ENCODE measurements at regions not wholly inside any gene's neighbourhood (a gene's known extent, or its start where the extent isn't known, plus 50 kb on each side); places are given as distances from the start of the nearest gene placed in this dataset.

DNA sequence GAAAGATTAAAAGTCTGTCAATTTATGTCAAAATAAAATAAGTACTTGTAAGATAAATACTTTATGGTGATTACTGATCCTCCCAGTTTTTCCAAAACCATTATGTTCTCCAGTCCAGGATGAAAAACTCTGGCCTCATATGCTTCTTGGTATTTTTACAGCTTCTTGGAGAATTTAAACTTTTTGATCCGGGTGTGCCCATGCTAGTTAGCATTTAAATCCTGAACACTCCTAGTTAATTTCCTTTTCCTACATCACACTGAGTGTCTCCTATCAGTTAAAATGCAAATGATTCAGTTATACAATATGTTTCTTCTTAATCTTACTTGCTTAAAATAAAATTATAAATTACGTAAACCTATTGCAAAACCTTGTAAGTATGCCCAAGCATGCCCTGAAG is 499.9 kb upstream of the SLITRK6 start:
- in situ Hi-C loops (cut with MboI; ENCODE audit: low sequenced_read_pairs in 4 of 4) (no loop called here), intact Hi-C loops (cut with DNase I; ENCODE audit: low total_unique reads) (no loop called here)
- Histone ChIP-seq H3K27me3 (no peaks in the 10 kb centered on the region), H3K36me3 (no peaks in the 10 kb centered on the region), H3K27ac (no peak overlapping the region), H3K9me3 (no peaks in the 10 kb centered on the region), H3K4me3 (no peak overlapping the region), H3K4me1 (no peaks in the 10 kb centered on the region)
- DNase-seq, result no peak
- no peak for TF ChIP-seq POLR2A (IDR thresholded peaks at IDR 0.05)
- TF ChIP-seq, protein P1, sequence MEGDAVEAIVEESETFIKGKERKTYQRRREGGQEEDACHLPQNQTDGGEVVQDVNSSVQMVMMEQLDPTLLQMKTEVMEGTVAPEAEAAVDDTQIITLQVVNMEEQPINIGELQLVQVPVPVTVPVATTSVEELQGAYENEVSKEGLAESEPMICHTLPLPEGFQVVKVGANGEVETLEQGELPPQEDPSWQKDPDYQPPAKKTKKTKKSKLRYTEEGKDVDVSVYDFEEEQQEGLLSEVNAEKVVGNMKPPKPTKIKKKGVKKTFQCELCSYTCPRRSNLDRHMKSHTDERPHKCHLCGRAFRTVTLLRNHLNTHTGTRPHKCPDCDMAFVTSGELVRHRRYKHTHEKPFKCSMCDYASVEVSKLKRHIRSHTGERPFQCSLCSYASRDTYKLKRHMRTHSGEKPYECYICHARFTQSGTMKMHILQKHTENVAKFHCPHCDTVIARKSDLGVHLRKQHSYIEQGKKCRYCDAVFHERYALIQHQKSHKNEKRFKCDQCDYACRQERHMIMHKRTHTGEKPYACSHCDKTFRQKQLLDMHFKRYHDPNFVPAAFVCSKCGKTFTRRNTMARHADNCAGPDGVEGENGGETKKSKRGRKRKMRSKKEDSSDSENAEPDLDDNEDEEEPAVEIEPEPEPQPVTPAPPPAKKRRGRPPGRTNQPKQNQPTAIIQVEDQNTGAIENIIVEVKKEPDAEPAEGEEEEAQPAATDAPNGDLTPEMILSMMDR (IDR thresholded peaks at IDR 0.05 in 4 of 5, conservative IDR thresholded peaks at IDR 0.05 in 1 of 5), result no peak
- ATAC-seq, result no peak

DNA sequence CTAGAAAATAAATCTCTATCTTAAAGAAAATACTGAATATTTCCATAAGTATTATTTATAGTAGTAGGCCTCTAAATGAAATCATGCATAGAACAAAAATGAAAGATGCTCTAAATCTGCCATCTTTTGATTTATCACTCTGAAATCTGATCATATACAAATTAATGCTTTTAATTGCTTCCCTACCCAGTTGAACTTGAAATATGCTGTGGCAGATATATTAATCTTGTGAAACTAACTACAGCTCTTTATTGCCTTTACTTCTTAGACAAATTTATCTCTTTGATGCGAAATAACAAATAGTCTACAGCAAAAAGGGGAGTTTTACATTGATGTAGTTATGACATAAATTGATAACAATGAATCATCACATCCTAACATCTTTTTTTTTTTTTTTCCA is 510.7 kb upstream of the SLITRK6 start:
- no peaks in the 10 kb centered on the region for H3K36me3 ChIP-seq
- no peaks in the 10 kb centered on the region for H3K4me1 ChIP-seq
- intact Hi-C loops (cut with DNase I; ENCODE audit: low total_unique reads) (no loop called here), in situ Hi-C loops (cut with MboI; ENCODE audit: low sequenced_read_pairs in 4 of 4) (no loop called here)
- H3K27me3 ChIP-seq, result no peaks in the 10 kb centered on the region
- no peak overlapping the region for H3K27ac ChIP-seq
- no peak for TF ChIP-seq POLR2A (IDR thresholded peaks at IDR 0.05)
- TF ChIP-seq, protein P1 (IDR thresholded peaks at IDR 0.05 in 4 of 5, conservative IDR thresholded peaks at IDR 0.05 in 1 of 5), result no peak
- DNase-seq (no peak), ATAC-seq (no peak)
- no peaks in the 10 kb centered on the region for H3K9me3 ChIP-seq
- no peak overlapping the region for H3K4me3 ChIP-seq

DNA sequence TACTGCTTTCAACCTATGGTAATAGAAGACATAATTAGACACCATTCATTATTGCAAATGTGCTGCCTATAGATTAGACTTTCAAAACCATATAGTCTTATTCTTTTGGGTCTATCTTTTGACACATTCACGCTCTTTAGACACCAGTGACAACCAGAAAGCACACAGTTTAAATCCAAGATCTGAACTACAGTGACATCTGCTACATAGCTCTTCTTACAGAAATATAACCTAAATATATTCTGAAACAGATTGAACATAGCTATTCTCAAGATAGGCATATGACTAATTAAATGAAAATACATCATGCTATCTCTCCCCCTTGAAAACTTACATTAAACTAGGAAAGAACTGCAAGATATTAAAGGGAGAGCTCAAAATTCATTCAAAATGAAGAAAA is 514.2 kb upstream of the SLITRK6 start:
- no peak overlapping the region for H3K27ac ChIP-seq
- intact Hi-C loops (cut with DNase I; ENCODE audit: low total_unique reads), result no loop called here
- H3K36me3 ChIP-seq, result no peaks in the 10 kb centered on the region
- TF ChIP-seq, protein P1 (IDR thresholded peaks at IDR 0.05 in 4 of 5, conservative IDR thresholded peaks at IDR 0.05 in 1 of 5), result no peak
- no peak for TF ChIP-seq POLR2A (IDR thresholded peaks at IDR 0.05)
- H3K9me3 ChIP-seq, result no peaks in the 10 kb centered on the region
- H3K4me3 ChIP-seq, result no peak overlapping the region
- DNase-seq (no peak), ATAC-seq (no peak)
- H3K27me3 ChIP-seq, result no peaks in the 10 kb centered on the region
- in situ Hi-C loops (cut with MboI; ENCODE audit: low sequenced_read_pairs in 4 of 4), result no loop called here
- no peaks in the 10 kb centered on the region for H3K4me1 ChIP-seq

DNA sequence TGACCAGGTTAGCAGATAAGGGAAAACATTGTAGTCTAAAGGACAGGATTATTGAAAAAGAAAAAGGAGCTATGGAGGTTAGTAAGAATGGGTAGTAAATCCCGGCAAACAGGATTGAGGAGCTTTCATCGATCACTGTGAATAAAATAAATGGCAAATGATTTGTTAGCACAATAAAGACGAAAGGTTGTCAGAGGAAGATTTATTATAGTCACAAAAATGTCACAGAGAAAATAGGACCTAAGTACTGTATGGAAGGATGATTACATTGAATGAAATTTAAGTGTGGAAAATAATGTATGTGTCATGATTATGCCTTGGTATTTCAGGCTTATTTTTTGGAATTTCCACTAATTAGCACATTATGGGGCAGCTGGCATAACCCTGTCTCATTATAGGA is 519.2 kb upstream of the SLITRK6 start:
- no peak for TF ChIP-seq POLR2A (IDR thresholded peaks at IDR 0.05)
- TF ChIP-seq, protein P1 (IDR thresholded peaks at IDR 0.05 in 4 of 5, conservative IDR thresholded peaks at IDR 0.05 in 1 of 5), result no peak
- intact Hi-C loops (cut with DNase I; ENCODE audit: low total_unique reads) (no loop called here), in situ Hi-C loops (cut with MboI; ENCODE audit: low sequenced_read_pairs in 4 of 4) (no loop called here)
- Histone ChIP-seq H3K4me1 (no peaks in the 10 kb centered on the region), H3K36me3 (no peaks in the 10 kb centered on the region), H3K27me3 (no peaks in the 10 kb centered on the region), H3K27ac (no peak overlapping the region), H3K4me3 (no peak overlapping the region), H3K9me3 (no peaks in the 10 kb centered on the region)
- DNase-seq (no peak), ATAC-seq (no peak)

DNA sequence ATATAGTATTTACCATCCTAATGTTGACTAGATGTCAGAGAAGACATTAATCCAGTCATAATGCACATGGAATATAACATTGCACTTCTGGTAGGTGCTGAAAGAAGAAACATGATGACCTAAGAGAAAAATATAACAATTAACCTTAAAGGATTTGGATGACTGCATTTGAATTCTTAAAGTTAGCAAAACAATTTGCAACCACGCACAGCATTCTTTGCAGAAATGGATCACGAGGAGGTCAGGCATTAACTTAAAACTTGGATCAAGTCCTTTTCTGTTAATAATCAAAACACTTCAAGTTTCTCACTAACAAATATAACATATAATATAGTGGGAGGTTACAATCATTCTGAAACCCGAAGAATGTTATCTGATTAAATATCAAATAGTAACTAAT is 525.0 kb upstream of the SLITRK6 start:
- intact Hi-C loops (cut with DNase I; ENCODE audit: low total_unique reads), result no loop called here
- Histone ChIP-seq H3K9me3 (no peaks in the 10 kb centered on the region), H3K4me3 (no peak overlapping the region), H3K27me3 (no peaks in the 10 kb centered on the region), H3K27ac (no peak overlapping the region), H3K36me3 (no peaks in the 10 kb centered on the region), H3K4me1 (no peaks in the 10 kb centered on the region)
- no peak for TF ChIP-seq POLR2A (IDR thresholded peaks at IDR 0.05)
- TF ChIP-seq, protein P1 (IDR thresholded peaks at IDR 0.05 in 4 of 5, conservative IDR thresholded peaks at IDR 0.05 in 1 of 5), result no peak
- ATAC-seq, result no peak
- DNase-seq, result no peak
- in situ Hi-C loops (cut with MboI; ENCODE audit: low sequenced_read_pairs in 4 of 4), result no loop called here

All from gastrocnemius medialis (tissue), 4 donors.